HG03439 (cell line): ENCODE measurements at regions not wholly inside any gene's neighbourhood (a gene's known extent, or its start where the extent isn't known, plus 50 kb on each side); places are given as distances from the start of the nearest gene placed in this dataset.
"Not testable (repeated sequence)": the region's sequence is repeated elsewhere in the genome, so short reads cannot be mapped to it uniquely, and the experiment has no call there.

ENCODE experiments used
- ATAC-seq: cut with Tn5 transposase; IDR thresholded peaks from one replicate; pipeline ENCODE4 v1.9.1; 2021; ENCODE audit warnings: mild to moderate bottlenecking, moderate library complexity; ENCODE audit not compliant: unreplicated experiment

GRCh38 chr3:18085429-18085828 lies 339.7 kb downstream of the SATB1 start:
- no peak for ATAC-seq

GRCh38 chr3:18083273-18083590 lies 340.8 kb upstream of the TBC1D5 start:
- ATAC-seq, result not testable (repeated sequence)

- no peak for ATAC-seq
These were observed 340.3 kb upstream of the TBC1D5 start for GRCh38 chr3:18082551-18083272.

- no peak for ATAC-seq
These were observed 337.8 kb upstream of the TBC1D5 start for GRCh38 chr3:18080198-18080689.

GRCh38 chr3:18079739-18080138 lies 337.3 kb upstream of the TBC1D5 start:
- ATAC-seq, result no peak

- no peak for ATAC-seq
These were observed 336.6 kb upstream of the TBC1D5 start for GRCh38 chr3:18079062-18079461.

- ATAC-seq, result no peak
These were observed 334.9 kb upstream of the TBC1D5 start for GRCh38 chr3:18077128-18077840.

- no peak for ATAC-seq
These were observed 333.9 kb upstream of the TBC1D5 start for GRCh38 chr3:18076301-18076700.

GRCh38 chr3:18075799-18076198 lies 333.4 kb upstream of the TBC1D5 start:
- no peak for ATAC-seq

- no peak for ATAC-seq
These were observed 329.4 kb upstream of the TBC1D5 start for GRCh38 chr3:18071833-18072232.

- no peak for ATAC-seq
These were observed 328.5 kb upstream of the TBC1D5 start for GRCh38 chr3:18070944-18071343.

- ATAC-seq, result no peak
These were observed 327.8 kb upstream of the TBC1D5 start for GRCh38 chr3:18070231-18070630.

GRCh38 chr3:18069568-18069967 lies 327.1 kb upstream of the TBC1D5 start:
- no peak for ATAC-seq

GRCh38 chr3:18066899-18067582 lies 324.6 kb upstream of the TBC1D5 start:
- ATAC-seq, result no peak

GRCh38 chr3:18064586-18064985 lies 322.2 kb upstream of the TBC1D5 start:
- no peak for ATAC-seq

GRCh38 chr3:18062657-18063025 lies 320.2 kb upstream of the TBC1D5 start:
- ATAC-seq, result no peak

GRCh38 chr3:18061737-18062656 lies 319.6 kb upstream of the TBC1D5 start:
- ATAC-seq, result no peak

GRCh38 chr3:18058666-18059065 lies 316.2 kb upstream of the TBC1D5 start:
- ATAC-seq, result no peak

GRCh38 chr3:18057471-18058091 lies 315.1 kb upstream of the TBC1D5 start:
- ATAC-seq, result no peak

- no peak for ATAC-seq
These were observed 312.2 kb upstream of the TBC1D5 start for GRCh38 chr3:18054625-18055024.
